Neural progenitor cell (in vitro differentiated cells): ENCODE measurements at regions not wholly inside any gene's neighbourhood (a gene's known extent, or its start where the extent isn't known, plus 50 kb on each side); places are given as distances from the start of the nearest gene placed in this dataset.

Experiments
- EZH2 ChIP-seq: fragments of 200-600 bp; sonication (generic); IDR thresholded peaks from 2 replicates; pipeline ENCODE4 v1.6.1; 2017; ENCODE audit warnings: antibody characterized with exemption, mild to moderate bottlenecking, moderate library complexity
- TF ChIP-seq, protein P1 (sequence below): fragments of 200-600 bp; sonication (generic); IDR thresholded peaks from 2 replicates; pipeline ENCODE4 v1.5.1; 2017; ENCODE audit warnings: antibody characterized with exemption, mild to moderate bottlenecking

DNA sequence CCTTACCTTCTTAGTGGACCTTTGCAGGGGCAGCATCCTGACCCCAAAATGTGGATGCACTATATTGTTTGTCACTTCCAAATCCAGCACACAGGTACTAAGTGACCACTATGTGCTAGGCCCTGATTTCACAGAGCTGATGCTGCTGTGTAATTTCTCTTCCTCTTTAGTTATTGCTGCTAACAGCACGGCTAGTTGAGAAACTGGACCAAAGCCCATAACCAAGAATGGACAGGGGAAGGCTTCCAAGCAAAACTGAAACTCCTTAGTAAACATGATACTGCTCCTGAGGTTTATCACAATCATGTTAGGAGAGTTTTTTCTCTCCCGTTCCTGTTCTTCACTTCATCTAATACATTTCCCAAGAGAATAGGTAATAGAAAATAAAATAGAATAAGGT, 172.9 kb upstream of the TTC29 start:
- TF ChIP-seq, protein P1, sequence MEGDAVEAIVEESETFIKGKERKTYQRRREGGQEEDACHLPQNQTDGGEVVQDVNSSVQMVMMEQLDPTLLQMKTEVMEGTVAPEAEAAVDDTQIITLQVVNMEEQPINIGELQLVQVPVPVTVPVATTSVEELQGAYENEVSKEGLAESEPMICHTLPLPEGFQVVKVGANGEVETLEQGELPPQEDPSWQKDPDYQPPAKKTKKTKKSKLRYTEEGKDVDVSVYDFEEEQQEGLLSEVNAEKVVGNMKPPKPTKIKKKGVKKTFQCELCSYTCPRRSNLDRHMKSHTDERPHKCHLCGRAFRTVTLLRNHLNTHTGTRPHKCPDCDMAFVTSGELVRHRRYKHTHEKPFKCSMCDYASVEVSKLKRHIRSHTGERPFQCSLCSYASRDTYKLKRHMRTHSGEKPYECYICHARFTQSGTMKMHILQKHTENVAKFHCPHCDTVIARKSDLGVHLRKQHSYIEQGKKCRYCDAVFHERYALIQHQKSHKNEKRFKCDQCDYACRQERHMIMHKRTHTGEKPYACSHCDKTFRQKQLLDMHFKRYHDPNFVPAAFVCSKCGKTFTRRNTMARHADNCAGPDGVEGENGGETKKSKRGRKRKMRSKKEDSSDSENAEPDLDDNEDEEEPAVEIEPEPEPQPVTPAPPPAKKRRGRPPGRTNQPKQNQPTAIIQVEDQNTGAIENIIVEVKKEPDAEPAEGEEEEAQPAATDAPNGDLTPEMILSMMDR, result no peak
- TF ChIP-seq EZH2, result no peak
